ENCODE measurements at regions not wholly inside any gene's neighbourhood (a gene's known extent, or its start where the extent isn't known, plus 50 kb on each side); places are given as distances from the start of the nearest gene placed in this dataset.

- H3K27ac ChIP-seq: no peak overlapping the region
- DNase-seq (ENCODE audit: low spot score): no peak
- TF ChIP-seq CTCF (IDR thresholded peaks at IDR 0.05): no peak
- no peak overlapping the region for H3K4me3 ChIP-seq
Measured at GRCh38 chr1:193588311-193589082, 402.1 kb upstream of the B3GALT2 start.

GRCh38 chr1:193584731-193585239 is 398.4 kb upstream of the B3GALT2 start:
- TF ChIP-seq CTCF (IDR thresholded peaks at IDR 0.05): no peak
- no peak for DNase-seq (ENCODE audit: low spot score)
- Histone ChIP-seq H3K27ac (no peak overlapping the region), H3K4me3 (no peak overlapping the region)

- Histone ChIP-seq H3K4me3 (no peak overlapping the region), H3K27ac (no peak overlapping the region)
- no peak for DNase-seq (ENCODE audit: low spot score)
- no peak for TF ChIP-seq CTCF (IDR thresholded peaks at IDR 0.05)
Measured at GRCh38 chr1:193581341-193581740, 394.9 kb upstream of the B3GALT2 start.

- no peak overlapping the region for H3K4me3 ChIP-seq
- no peak for DNase-seq (ENCODE audit: low spot score)
- no peak overlapping the region for H3K27ac ChIP-seq
- TF ChIP-seq CTCF (IDR thresholded peaks at IDR 0.05): no peak
Measured at GRCh38 chr1:193580419-193580818, 394.0 kb upstream of the B3GALT2 start.

- Histone ChIP-seq H3K4me3 (no peak overlapping the region), H3K27ac (no peak overlapping the region)
- DNase-seq (ENCODE audit: low spot score): no peak
- TF ChIP-seq CTCF (IDR thresholded peaks at IDR 0.05): no peak
Measured at GRCh38 chr1:193579323-193579722, 392.9 kb upstream of the B3GALT2 start.

- Histone ChIP-seq H3K27ac (no peak overlapping the region), H3K4me3 (no peak overlapping the region)
- no peak for TF ChIP-seq CTCF (IDR thresholded peaks at IDR 0.05)
- DNase-seq (ENCODE audit: low spot score): no peak
Measured at GRCh38 chr1:193574913-193575312, 388.5 kb upstream of the B3GALT2 start.

- Histone ChIP-seq H3K27ac (no peak overlapping the region), H3K4me3 (no peak overlapping the region)
- no peak for DNase-seq (ENCODE audit: low spot score)
- no peak for TF ChIP-seq CTCF (IDR thresholded peaks at IDR 0.05)
Measured at GRCh38 chr1:193569983-193570269, 383.5 kb upstream of the B3GALT2 start.
